ENCODE measurements at regions not wholly inside any gene's neighbourhood (a gene's known extent, or its start where the extent isn't known, plus 50 kb on each side); places are given as distances from the start of the nearest gene placed in this dataset.
A peak's percentile ranks its signal among the peaks of the same experiment; 100 is the strongest.
"Not testable (repeated sequence)": the region's sequence is repeated elsewhere in the genome, so short reads cannot be mapped to it uniquely, and the experiment has no call there.

DNA sequence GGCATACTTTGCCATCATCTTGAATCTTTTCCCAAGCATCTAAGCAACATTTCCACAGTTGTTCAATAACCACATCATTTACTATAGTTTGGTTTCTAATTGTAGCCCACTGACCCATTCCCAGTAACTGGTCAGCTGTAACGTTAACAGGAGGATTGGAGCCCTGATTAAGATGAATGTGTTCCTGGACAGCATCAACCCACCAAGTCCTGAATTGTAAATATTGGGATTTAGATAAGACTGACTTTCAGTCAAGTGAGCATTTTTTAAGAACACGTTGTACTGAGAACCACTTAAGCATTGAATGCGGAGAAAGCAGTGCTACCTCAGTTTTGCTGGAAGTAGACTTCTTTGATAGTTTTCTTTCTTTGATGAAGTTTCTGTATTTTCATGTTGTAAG, 53.3 kb upstream of the ARL4D start:
- H3K4me3 Mint-ChIP-seq; H3K27ac Mint-ChIP-seq; DNase-seq; H3K27me3 Mint-ChIP-seq (ENCODE audit: low read depth); ATAC-seq; POLR2A ChIA-PET; CTCF ChIA-PET: not testable (repeated sequence)
- Mint-ChIP-seq H3K36me3 (ENCODE audit: low read depth) (peaks cover 19% of the 10 kb centered on the region), H3K4me1 (ENCODE audit: low read depth) (peaks cover 13% of the 10 kb centered on the region), H3K9me3 (ENCODE audit: insufficient read depth) (peaks cover 28% of the 10 kb centered on the region)

DNA sequence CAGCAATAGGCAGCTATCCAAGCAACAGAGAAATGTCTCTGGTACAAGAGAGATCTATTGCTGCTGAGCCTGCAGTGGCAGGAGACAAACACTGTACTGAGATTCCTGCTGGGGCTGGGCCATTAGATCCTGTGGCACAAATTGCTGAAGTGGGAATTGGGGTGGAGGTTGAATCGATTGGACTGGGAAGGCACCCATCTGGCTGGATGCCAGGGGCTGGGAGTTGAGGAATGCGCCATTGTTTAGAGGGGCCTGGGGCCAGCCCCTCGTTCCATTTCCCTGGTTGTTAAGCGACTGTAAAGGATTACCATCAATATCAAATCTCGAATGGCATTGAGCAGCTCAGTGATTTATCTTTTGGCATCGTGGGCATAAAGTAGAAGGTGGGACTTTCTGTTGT, 54.1 kb upstream of the ARL4D start:
- CTCF ChIA-PET: interaction anchor here (3.5 kb wide), 1 partner anchor 11 kb away, joined by 20 read pairs; no protein-coding TSS in a partner anchor
- DNase-seq (no peak), ATAC-seq (no peak)
- peaks cover 9% of the 10 kb centered on the region for H3K27me3 Mint-ChIP-seq (ENCODE audit: low read depth)
- H3K36me3 Mint-ChIP-seq (ENCODE audit: low read depth): peaks cover 17% of the 10 kb centered on the region
- POLR2A ChIA-PET: interaction anchor here (4.2 to 6.2 kb wide), 2 partner anchors 16 to 23 kb away, joined by 29 to 54 read pairs; no protein-coding TSS in a partner anchor
- no peak overlapping the region for H3K4me3 Mint-ChIP-seq
- H3K4me1 Mint-ChIP-seq (ENCODE audit: low read depth): peaks cover 13% of the 10 kb centered on the region
- H3K27ac Mint-ChIP-seq: no peak overlapping the region
- peaks cover 26% of the 10 kb centered on the region for H3K9me3 Mint-ChIP-seq (ENCODE audit: insufficient read depth)

- no peak overlapping the region for H3K4me3 Mint-ChIP-seq
- POLR2A ChIA-PET: interaction anchor here (4.2 to 6.2 kb wide), 2 partner anchors 18 to 26 kb away, joined by 29 to 54 read pairs; no protein-coding TSS in a partner anchor
Observed at GRCh38 chr17:43342589-43342890, 56.3 kb upstream of the ARL4D start.

GRCh38 chr17:43341715-43342588, 56.8 kb upstream of the ARL4D start:
- Mint-ChIP-seq H3K27ac (no peak overlapping the region), H3K4me3 (no peak overlapping the region), H3K9me3 (ENCODE audit: insufficient read depth) (peaks cover 3% of the 10 kb centered on the region), H3K4me1 (ENCODE audit: low read depth) (peaks cover 13% of the 10 kb centered on the region), H3K27me3 (ENCODE audit: low read depth) (peaks cover 9% of the 10 kb centered on the region), H3K36me3 (ENCODE audit: low read depth) (peaks cover under 1% of the 10 kb centered on the region)
- ChIA-PET POLR2A (interaction anchor here (1.7 to 6.2 kb wide), 3 partner anchors 19 to 27 kb away, joined by 6 to 54 read pairs (median 29); no protein-coding TSS in a partner anchor), CTCF (interaction anchor here (2.3 to 3.5 kb wide), 2 partner anchors 8 to 142 kb away, joined by 18 to 20 read pairs; partner anchors contain the start of gene DHX8)
- ATAC-seq (no peak), DNase-seq (no peak)

More at GRCh38 chr17:43342589-43342890, 56.3 kb upstream of the ARL4D start:
- peaks cover 7% of the 10 kb centered on the region for H3K9me3 Mint-ChIP-seq (ENCODE audit: insufficient read depth)
- no peak overlapping the region for H3K27ac Mint-ChIP-seq
- CTCF ChIA-PET: interaction anchor here (2.3 to 3.5 kb wide), 2 partner anchors 9 to 141 kb away, joined by 18 to 20 read pairs; partner anchors contain the start of gene DHX8
- peaks cover 9% of the 10 kb centered on the region for H3K27me3 Mint-ChIP-seq (ENCODE audit: low read depth)
- peaks cover 5% of the 10 kb centered on the region for H3K36me3 Mint-ChIP-seq (ENCODE audit: low read depth)
- DNase-seq: no peak
- H3K4me1 Mint-ChIP-seq (ENCODE audit: low read depth): peaks cover 13% of the 10 kb centered on the region
- ATAC-seq: no peak

- H3K9me3 Mint-ChIP-seq (ENCODE audit: insufficient read depth): no peaks in the 10 kb centered on the region
- peak; percentile 73 for DNase-seq
- POLR2A ChIA-PET: interaction anchor here (0.6 to 6.2 kb wide), 4 partner anchors 22 to 320 kb away, joined by 3 to 54 read pairs (median 7); no protein-coding TSS in a partner anchor
- ATAC-seq: no peak
- CTCF ChIA-PET: interaction anchor here (0.7 to 3.4 kb wide), 8 partner anchors 10 to 144 kb away, joined by 4 to 13 read pairs (median 6); partner anchors contain the start of gene DHX8
- no peak overlapping the region for H3K27ac Mint-ChIP-seq
- peaks cover 12% of the 10 kb centered on the region for H3K27me3 Mint-ChIP-seq (ENCODE audit: low read depth)
- no peak overlapping the region for H3K4me3 Mint-ChIP-seq
- peaks cover 15% of the 10 kb centered on the region for H3K4me1 Mint-ChIP-seq (ENCODE audit: low read depth)
- H3K36me3 Mint-ChIP-seq (ENCODE audit: low read depth): no peaks in the 10 kb centered on the region
Observed at GRCh38 chr17:43338886-43339516, 59.8 kb upstream of the ARL4D start.

- no peak overlapping the region for H3K27ac Mint-ChIP-seq
- H3K9me3 Mint-ChIP-seq (ENCODE audit: insufficient read depth): no peaks in the 10 kb centered on the region
- CTCF ChIA-PET: interaction anchor here (1.0 to 3.4 kb wide), 2 partner anchors 16 to 146 kb away, joined by 4 to 13 read pairs; partner anchors contain the start of gene DHX8
- H3K4me3 Mint-ChIP-seq: no peak overlapping the region
- no peaks in the 10 kb centered on the region for H3K36me3 Mint-ChIP-seq (ENCODE audit: low read depth)
- peaks cover 19% of the 10 kb centered on the region for H3K4me1 Mint-ChIP-seq (ENCODE audit: low read depth)
- H3K27me3 Mint-ChIP-seq (ENCODE audit: low read depth): peaks cover 6% of the 10 kb centered on the region
- POLR2A ChIA-PET: interaction anchor here (2.7 kb wide), 1 partner anchor 23 kb away, joined by 17 read pairs; no protein-coding TSS in a partner anchor
- ATAC-seq (no peak), DNase-seq (no peak)
Observed at GRCh38 chr17:43337684-43338428, 60.9 kb upstream of the ARL4D start.

DNA sequence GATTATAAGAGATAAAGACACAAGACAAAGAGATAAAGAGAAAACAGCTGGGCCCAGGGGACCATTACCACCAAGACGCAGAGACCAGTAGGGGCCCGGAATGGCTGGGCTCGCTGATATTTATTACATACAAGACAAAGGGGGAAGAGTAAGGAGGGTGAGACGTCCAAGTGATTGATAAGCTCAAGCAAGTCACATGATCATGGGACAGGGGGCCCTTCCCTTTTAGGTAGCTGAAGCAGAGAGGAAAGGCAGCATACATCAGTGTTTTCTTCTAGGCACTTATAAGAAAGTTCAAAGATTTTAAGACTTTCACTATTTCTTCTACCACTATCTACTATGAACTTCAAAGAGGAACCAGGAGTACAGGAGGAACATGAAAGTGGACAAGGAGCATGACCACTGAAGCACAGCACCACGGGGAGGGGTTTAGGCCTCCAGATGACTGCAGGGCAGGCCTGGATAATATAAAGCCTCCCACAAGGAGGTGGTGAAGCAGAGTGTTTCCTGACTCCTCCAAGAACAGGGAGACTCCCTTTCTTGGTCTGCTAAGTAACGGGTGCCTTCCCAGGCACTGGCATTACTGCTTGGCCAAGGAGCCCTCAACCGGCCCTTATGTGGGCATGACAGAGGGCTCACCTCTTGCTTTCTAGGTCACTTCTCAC, 63.9 kb upstream of the ARL4D start:
- Mint-ChIP-seq H3K36me3 (ENCODE audit: low read depth) (no peaks in the 10 kb centered on the region), H3K27ac (no peak overlapping the region), H3K9me3 (ENCODE audit: insufficient read depth) (no peaks in the 10 kb centered on the region), H3K27me3 (ENCODE audit: low read depth) (peaks cover 5% of the 10 kb centered on the region), H3K4me1 (ENCODE audit: low read depth) (peaks cover 7% of the 10 kb centered on the region), H3K4me3 (no peak overlapping the region)
- no peak for DNase-seq
- ATAC-seq: no peak
- CTCF ChIA-PET: interaction anchor here (0.8 to 3.3 kb wide), 11 partner anchors 8 to 311 kb away, joined by 3 to 35 read pairs (median 4); partner anchors contain the start of gene DHX8
- POLR2A ChIA-PET: interaction anchor here (0.7 to 2.7 kb wide), 4 partner anchors 10 to 33 kb away, joined by 3 to 16 read pairs (median 11); no protein-coding TSS in a partner anchor

DNA sequence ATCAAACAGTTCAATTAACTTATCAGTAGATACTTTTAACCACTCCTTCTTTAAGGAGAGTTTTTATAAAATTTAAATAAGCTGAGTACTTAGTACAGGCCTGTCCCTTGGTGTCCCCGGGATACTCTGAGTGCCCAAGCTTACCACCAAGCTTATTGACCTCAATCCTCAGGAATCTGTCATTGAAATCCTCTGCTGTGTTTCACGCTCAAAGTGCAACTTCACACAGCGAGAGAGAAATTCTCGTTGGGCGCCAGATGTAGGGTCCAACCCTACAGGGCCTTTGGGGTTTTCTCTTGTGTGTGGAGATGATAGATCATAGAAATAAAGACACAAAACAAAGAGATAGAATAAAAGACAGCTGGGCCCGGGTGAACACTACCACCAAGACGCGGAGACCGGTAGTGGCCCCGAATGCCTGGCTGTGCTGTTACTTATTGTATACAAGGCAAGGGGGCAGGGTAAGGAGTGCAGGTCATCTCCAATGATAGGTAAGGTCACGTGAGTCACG, 65.3 kb upstream of the ARL4D start:
- Mint-ChIP-seq H3K9me3 (ENCODE audit: insufficient read depth) (no peaks in the 10 kb centered on the region), H3K4me3 (no peak overlapping the region), H3K4me1 (ENCODE audit: low read depth) (peaks cover 7% of the 10 kb centered on the region), H3K27ac (no peak overlapping the region), H3K36me3 (ENCODE audit: low read depth) (no peaks in the 10 kb centered on the region), H3K27me3 (ENCODE audit: low read depth) (peaks cover 11% of the 10 kb centered on the region)
- ChIA-PET CTCF (interaction anchor here (0.7 to 3.3 kb wide), 5 partner anchors 10 to 243 kb away, joined by 3 to 35 read pairs (median 17); partner anchors contain the start of gene DHX8), POLR2A (interaction anchor here (1.7 to 1.9 kb wide), 2 partner anchors 18 to 28 kb away, joined by 8 to 14 read pairs; no protein-coding TSS in a partner anchor)
- no peak for ATAC-seq
- no peak for DNase-seq

- ChIA-PET CTCF (interaction anchor here (3.3 kb wide), 1 partner anchor 11 kb away, joined by 20 read pairs; no protein-coding TSS in a partner anchor), POLR2A (interaction anchor here (1.2 to 1.3 kb wide), 2 partner anchors 17 to 28 kb away, joined by 3 to 6 read pairs; no protein-coding TSS in a partner anchor)
- H3K9me3 Mint-ChIP-seq (ENCODE audit: insufficient read depth): no peaks in the 10 kb centered on the region
Observed at GRCh38 chr17:43332230-43332629, 66.6 kb upstream of the ARL4D start.

DNA sequence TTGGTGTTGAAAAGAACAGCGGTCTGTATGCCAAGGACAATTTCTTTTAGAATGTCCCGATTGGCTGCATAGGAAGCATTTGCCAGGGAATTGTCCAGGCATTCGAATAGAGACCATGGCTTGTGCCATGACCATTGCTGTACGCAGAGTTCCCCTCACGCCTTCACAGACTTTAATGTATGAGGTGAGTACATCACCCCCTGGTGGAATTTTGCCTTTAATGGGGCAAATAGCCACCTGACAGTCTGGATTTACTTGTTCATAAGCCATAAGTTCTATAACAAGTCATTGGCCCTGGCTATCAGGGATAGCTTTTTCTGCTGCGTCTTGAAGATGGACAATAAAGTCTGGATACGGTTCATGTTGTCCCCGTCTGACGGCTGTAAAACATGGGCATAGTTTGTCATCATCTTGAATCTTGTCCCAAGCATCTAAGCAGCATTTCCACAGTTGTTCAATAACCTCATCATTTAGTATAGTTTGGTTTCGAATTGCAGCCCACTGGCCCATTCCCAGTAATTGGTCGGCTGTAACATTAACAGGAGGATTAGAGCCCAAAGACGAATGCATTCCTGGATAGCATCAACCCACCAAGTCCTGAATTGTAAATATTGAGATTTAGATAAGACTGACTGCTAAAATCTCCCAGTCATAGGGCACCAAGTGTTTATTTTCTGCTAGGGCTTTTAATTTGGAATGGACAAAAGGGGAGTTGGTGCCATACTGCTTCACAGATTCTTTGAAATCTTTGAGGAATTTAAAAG, 67.7 kb upstream of the ARL4D start:
- Mint-ChIP-seq H3K4me1 (ENCODE audit: low read depth) (peaks cover 7% of the 10 kb centered on the region), H3K27ac (no peak overlapping the region), H3K36me3 (ENCODE audit: low read depth) (no peaks in the 10 kb centered on the region), H3K27me3 (ENCODE audit: low read depth) (peaks cover 26% of the 10 kb centered on the region), H3K4me3 (no peak overlapping the region), H3K9me3 (ENCODE audit: insufficient read depth) (no peaks in the 10 kb centered on the region)
- ChIA-PET CTCF (no interaction called here), POLR2A (interaction anchor here (1.2 to 1.3 kb wide), 2 partner anchors 30 kb away, joined by 5 to 6 read pairs; no protein-coding TSS in a partner anchor)
- DNase-seq: no peak
- ATAC-seq: no peak

More at GRCh38 chr17:43332230-43332629, 66.6 kb upstream of the ARL4D start:
- DNase-seq (no peak), ATAC-seq (no peak)
- Mint-ChIP-seq H3K4me3 (no peak overlapping the region), H3K27ac (no peak overlapping the region), H3K4me1 (ENCODE audit: low read depth) (peaks cover 7% of the 10 kb centered on the region), H3K27me3 (ENCODE audit: low read depth) (peaks cover 24% of the 10 kb centered on the region), H3K36me3 (ENCODE audit: low read depth) (no peaks in the 10 kb centered on the region)
